ENCODE measurements at regions not wholly inside any gene's neighbourhood (a gene's known extent, or its start where the extent isn't known, plus 50 kb on each side); places are given as distances from the start of the nearest gene placed in this dataset.

DNA sequence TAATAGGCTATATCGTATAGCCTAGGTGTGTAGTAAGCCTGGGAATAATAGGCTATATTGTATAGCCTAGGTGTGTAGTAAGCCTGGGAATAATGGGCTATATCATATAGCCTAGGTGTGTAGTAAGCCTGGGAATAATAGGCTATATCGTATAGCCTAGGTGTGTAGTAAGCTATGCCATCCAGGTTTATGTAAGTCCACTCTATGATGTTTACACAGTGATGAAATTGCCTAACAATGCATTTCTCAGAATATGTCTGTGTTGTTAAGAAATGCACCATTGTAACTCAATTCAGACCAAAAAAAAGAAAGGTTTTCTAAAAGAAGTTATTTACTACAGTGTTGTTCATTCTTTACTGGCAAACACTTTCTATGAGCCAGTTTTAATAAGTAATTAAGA lies 1387.2 kb downstream of the STIM2 start:
- DNase-seq (ENCODE audit: low read depth) = no peak
- no peak overlapping the region for H3K4me3 ChIP-seq (ENCODE audit: low read depth, low read length)
- TF ChIP-seq, protein P1, sequence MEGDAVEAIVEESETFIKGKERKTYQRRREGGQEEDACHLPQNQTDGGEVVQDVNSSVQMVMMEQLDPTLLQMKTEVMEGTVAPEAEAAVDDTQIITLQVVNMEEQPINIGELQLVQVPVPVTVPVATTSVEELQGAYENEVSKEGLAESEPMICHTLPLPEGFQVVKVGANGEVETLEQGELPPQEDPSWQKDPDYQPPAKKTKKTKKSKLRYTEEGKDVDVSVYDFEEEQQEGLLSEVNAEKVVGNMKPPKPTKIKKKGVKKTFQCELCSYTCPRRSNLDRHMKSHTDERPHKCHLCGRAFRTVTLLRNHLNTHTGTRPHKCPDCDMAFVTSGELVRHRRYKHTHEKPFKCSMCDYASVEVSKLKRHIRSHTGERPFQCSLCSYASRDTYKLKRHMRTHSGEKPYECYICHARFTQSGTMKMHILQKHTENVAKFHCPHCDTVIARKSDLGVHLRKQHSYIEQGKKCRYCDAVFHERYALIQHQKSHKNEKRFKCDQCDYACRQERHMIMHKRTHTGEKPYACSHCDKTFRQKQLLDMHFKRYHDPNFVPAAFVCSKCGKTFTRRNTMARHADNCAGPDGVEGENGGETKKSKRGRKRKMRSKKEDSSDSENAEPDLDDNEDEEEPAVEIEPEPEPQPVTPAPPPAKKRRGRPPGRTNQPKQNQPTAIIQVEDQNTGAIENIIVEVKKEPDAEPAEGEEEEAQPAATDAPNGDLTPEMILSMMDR (IDR thresholded peaks at IDR 0.05; ENCODE audit: insufficient read depth, low read length) = no peak

DNA sequence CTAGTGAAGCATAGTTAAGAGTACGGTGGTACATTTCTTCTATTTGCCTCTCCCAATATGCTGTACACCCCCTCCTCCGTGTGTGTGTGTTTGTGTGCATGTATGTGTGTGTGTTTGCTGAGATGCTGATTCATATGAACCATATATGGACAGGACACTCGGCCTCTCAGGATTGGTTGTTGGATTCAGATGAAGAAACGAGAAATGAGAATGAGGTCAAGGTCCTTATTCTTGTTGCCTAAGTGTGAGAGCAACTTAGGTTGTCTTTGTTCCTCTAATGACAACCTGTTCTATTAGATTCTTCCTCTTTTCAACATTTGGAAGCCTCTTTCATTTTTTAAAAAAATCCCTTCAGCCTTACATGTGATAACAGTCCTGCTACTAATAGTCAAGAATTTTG lies 1387.6 kb downstream of the STIM2 start:
- H3K4me3 ChIP-seq (ENCODE audit: low read depth, low read length) = no peak overlapping the region
- no peak for DNase-seq (ENCODE audit: low read depth)
- TF ChIP-seq, protein P1 (IDR thresholded peaks at IDR 0.05; ENCODE audit: insufficient read depth, low read length) = no peak

DNA sequence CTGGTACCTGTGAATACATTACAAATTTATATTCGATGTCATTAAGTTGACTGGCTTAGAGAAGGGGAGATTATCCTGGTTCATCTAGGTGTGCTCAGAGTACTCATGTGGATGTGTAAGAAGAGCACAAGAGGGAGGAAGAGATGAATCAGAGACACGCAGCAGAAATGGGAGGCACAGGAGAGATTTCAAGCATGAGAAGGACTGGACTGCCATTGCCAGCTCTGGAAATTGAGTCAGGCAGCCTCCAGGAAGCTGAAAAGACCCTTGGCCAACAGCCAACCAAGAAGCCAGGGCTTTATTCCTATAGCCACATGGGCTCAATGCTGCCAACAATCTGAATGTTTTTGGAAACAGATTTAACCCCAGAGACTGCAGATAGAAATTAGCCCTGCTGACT lies 1390.0 kb downstream of the STIM2 start:
- TF ChIP-seq, protein P1 (IDR thresholded peaks at IDR 0.05; ENCODE audit: insufficient read depth, low read length) = no peak
- H3K4me3 ChIP-seq (ENCODE audit: low read depth, low read length) = no peak overlapping the region
- DNase-seq (ENCODE audit: low read depth) = no peak

DNA sequence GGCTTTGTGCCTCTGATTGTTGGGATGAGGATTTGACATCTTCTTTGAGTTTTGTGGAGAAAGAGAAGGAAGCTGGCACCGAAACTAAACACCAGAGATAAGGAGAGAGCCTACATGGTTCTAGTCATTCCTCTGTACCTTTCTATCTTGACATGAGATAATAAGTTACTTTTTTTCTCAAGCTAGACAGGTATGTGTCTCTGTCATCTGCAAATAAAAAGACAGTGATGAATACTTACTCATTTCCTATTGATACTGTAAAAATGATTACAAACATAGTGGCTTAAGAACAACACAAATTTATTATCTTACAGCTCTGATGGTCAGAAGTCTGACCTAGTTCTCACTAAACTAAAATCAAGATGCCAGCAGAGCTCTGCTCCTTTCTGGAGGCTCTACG lies 1391.2 kb downstream of the STIM2 start:
- DNase-seq (ENCODE audit: low read depth) = no peak
- TF ChIP-seq, protein P1 (IDR thresholded peaks at IDR 0.05; ENCODE audit: insufficient read depth, low read length) = no peak
- no peak overlapping the region for H3K4me3 ChIP-seq (ENCODE audit: low read depth, low read length)

DNA sequence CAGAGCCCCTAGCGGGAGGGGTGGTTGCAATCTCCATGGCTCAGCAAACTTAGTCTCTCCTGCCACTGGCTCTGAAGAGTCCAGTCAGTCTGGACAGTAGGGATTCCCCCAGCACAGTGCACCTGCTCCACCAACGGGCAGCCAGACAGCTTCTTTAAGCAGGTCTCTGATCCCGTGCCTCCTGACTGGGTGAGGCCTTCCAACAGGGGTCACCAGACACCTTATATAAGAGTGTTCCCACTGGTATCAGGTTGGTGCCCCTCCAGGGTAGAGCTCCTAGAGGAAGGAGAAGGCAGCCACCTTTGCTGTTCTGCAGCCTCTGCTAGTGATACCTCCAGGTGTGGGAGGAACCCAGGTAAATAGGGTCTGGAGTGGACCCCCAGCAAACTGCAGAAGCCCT lies 1393.4 kb downstream of the STIM2 start:
- TF ChIP-seq, protein P1 (IDR thresholded peaks at IDR 0.05; ENCODE audit: insufficient read depth, low read length) = no peak
- H3K4me3 ChIP-seq (ENCODE audit: low read depth, low read length) = no peak overlapping the region
- no peak for DNase-seq (ENCODE audit: low read depth)

DNA sequence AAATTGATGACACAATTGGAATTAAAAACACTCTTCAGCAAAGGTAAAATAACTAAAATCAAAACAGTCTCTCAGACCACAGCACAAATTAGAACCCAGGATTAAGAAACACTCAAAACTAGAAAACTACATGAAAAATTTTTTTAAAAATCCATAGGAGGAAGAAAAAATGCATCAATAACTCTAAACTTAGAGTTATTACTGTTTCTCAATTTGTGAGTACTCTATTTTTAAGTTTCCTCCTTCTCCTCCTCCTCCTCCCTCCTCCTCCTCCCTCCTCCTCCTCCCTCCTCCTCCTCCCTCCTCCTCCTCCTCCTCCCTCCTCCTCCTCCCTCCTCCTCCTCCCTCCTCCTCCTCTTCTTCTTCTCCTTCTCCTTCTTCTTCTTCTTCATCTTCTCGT lies 1395.7 kb downstream of the STIM2 start:
- no peak overlapping the region for H3K4me3 ChIP-seq (ENCODE audit: low read depth, low read length)
- TF ChIP-seq, protein P1 (IDR thresholded peaks at IDR 0.05; ENCODE audit: insufficient read depth, low read length) = no peak
- DNase-seq (ENCODE audit: low read depth) = no peak

DNA sequence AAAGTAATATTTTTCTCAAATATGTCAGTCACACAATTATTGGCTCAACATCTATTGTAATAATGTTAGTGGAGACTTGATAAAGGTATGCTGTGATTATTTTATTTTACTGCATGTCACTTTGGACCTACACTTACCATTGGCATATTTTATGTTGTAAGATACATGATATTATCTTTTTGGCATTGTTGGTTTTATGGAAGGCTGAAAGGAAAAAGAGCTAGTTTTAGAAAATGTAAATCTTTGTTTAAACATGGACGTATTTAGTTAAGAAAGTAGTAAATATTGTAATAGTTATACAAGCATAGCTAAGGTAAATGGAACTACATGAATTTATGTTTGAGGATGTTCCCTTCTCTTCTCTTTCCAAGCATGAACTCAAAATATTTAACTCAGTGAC lies 1399.3 kb downstream of the STIM2 start:
- H3K4me3 ChIP-seq (ENCODE audit: low read depth, low read length) = no peak overlapping the region
- DNase-seq (ENCODE audit: low read depth) = no peak
- TF ChIP-seq, protein P1 (IDR thresholded peaks at IDR 0.05; ENCODE audit: insufficient read depth, low read length) = no peak

Measured in fibroblast of the aortic adventitia (primary cell).